Activated CD8-positive, alpha-beta memory T cell treated with anti-CD3 and anti-CD28 coated beads, Interleukin-2, amount 50 U/mL, for 24 hours (primary cell): ENCODE measurements at regions not wholly inside any gene's neighbourhood (a gene's known extent, or its start where the extent isn't known, plus 50 kb on each side); places are given as distances from the start of the nearest gene placed in this dataset.

ENCODE experiments used
- DNase-seq: peaks from one replicate; pipeline ENCODE4 v3.0.0-alpha.2; 2020; ENCODE audit errors: extremely low read depth

- no peak for DNase-seq
These were observed 51.3 kb upstream of the PFKP start for GRCh38 chr10:3016016-3016415.

DNA sequence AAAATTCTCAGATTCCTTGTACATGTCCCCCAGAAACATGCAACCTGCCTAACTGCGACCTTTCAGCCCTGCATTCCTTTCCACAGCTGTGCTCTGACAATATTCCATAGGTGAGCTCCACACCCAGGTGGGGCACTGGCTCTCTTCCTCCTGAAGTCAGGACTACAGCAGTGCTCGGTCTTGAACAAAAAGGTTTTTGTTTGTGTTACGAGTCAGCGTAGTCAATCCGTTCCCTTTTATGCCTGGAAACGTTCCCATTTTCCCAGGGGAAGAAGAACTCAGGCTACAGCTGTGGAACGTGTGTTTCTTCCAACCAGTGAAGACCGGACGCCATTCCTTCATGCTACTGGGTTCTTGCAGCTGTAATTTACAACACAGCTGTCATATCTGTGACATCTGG lies 52.4 kb upstream of the PFKP start:
- DNase-seq, result no peak

- DNase-seq, result no peak
These were observed 55.1 kb upstream of the PFKP start for GRCh38 chr10:3012223-3012622.

DNA sequence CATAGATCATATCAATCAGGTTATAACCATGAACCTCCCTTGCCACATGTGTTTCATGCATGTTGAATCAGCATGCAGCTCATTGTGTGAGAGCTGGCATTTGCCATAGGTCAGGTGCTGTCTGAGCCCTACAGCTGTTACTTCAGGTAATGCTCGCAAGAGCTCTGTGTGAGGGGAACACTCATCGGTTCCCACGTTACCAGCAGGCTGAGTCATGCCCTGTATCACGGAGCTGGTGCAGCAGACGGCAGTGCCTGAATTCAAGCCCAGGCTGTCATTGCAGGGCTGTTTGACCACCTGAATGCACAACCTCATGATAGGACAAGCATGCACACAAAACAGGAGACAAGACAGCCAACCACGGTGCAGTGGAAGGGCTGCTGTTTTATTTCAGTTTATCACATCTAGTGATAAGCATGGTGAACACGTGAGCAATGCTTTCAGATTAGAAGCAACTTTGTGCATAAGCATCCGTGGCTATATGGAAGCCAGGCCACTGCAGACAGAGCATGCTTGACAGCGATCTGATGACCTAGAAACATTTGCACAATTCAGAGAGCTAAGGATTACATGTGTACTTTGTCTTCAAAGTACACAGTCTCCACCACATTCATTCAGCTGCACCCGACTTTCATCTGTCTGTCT lies 56.4 kb upstream of the PFKP start:
- no peak for DNase-seq

- DNase-seq, result no peak
These were observed 57.0 kb upstream of the PFKP start for GRCh38 chr10:3010334-3010733.

DNA sequence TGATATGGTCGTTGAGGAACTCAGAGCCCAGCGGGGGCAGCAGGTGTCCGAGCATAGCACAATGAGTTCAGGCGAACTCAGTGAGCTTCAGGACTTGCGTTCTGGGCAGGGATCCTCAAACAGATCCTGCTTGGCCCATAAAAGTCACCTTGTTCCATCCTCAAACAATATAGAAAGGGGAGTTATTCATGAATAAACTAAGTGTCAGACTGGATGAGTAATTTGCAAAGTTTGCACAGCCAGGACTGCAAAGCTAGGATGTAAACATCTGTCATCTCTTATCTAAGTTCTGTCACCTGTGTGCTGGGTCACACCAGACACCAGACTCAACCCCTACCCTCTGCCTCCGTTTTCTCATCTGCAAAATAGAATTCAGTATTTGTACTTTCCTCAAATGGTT lies 58.0 kb upstream of the PFKP start:
- DNase-seq, result no peak

DNA sequence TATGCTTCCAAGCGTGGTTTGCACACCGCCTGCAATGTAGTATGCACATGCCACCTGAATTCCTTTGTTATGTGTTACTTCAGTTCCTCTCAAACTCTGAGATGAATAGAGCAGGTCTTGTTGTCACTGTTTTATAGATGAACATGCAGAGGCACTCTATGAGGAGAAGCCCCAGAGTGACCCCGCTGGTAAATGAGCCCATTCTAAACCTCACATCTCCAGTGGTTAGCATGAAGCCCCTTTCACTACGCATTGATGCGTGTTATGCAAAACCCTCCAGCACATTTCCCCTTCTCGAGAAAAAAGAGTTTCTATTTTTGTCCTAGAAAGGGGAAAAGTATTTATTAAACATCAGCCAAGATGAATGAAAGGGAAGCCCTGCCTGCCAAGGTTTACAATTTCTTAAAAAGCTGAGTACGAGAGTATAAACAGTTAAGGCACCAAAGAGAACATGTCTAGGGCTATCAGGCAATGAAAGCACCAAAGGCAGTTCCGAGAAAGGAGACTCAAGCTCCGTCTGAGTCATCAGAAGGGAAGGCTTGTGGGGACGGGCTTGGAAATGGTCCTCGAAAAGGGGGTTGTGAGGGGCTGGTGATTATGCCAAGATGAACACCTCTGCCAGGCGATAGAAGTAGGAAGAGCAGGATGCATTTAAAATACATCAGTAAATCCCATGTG lies 58.7 kb upstream of the PFKP start:
- no peak for DNase-seq

GRCh38 chr10:3006607-3007006 lies 60.7 kb upstream of the PFKP start:
- no peak for DNase-seq

- DNase-seq, result no peak
These were observed 61.3 kb upstream of the PFKP start for GRCh38 chr10:3006093-3006492.

GRCh38 chr10:3002304-3002703 lies 65.0 kb upstream of the PFKP start:
- no peak for DNase-seq

- DNase-seq, result no peak
These were observed 67.3 kb upstream of the PFKP start for GRCh38 chr10:3000048-3000447.

- DNase-seq, result no peak
These were observed 73.0 kb upstream of the PFKP start for GRCh38 chr10:2994221-2994961.

GRCh38 chr10:2993636-2994035 lies 73.7 kb upstream of the PFKP start:
- DNase-seq, result no peak

DNA sequence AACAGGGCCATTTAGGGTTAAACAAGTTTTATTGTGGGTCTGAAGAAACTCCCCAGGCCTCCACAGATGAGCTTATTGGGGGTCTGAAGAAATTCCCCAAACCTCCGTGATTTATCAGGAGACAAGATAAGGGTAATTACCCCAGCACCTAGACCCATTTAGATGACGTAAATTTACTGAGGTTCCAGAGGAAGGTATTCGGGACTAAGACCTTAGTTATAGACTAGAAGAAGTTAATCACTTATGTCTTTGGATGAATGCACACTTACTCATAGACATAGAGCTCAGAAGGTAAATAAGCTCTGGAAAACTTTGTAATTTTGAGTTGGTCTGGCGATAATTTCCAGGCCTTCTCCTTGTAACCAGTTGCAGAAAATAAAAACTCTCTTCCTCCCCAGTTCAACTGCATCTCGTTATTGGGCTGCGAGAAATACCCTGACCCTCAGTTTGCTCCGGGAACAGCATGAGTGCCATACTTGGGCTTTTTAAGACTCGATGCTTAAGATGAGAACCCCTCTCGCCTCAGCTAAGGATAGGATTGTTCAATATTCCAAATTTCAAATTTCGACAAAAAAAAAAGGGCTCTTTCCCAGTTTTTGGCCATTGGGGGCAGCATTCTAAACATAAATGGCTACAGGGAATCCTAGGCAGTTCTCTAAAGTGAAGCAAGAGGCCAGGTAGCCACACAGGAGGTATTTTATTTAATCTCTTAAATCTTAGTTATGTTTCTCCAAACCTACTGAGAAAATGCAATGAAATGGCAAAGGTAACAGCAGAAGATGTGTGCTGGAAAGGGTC lies 74.7 kb upstream of the PFKP start:
- DNase-seq, result no peak

- DNase-seq, result no peak
These were observed 76.6 kb upstream of the PFKP start for GRCh38 chr10:2990764-2991163.

GRCh38 chr10:2989292-2989947 lies 77.9 kb upstream of the PFKP start:
- no peak for DNase-seq

GRCh38 chr10:2987185-2987768 lies 80.1 kb upstream of the PFKP start:
- no peak for DNase-seq

GRCh38 chr10:2986391-2986801 lies 81.0 kb upstream of the PFKP start:
- DNase-seq, result no peak

DNA sequence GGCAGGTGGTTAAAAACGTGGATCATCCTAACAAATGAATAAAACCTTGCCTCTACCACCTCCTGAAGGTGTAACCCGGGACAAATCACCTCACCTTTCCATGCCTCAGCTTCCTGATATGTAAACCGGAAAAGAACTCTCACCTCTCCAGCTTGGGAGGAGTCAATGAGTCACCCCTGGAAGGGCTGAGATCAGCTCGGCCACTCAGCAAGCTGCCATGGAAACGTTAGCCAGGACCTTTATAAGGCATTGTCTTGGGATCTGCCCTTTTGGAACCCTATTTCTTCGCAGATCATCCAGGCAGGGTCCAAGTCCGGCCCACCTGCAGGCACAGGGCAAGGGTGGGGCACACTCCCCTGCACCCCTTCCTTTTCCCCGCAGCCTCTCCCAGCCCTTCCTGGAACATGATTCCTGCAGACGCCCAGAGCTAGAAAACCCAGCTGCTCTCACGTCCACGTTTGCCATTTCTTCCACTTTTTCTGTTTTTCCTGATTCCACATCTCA lies 81.6 kb upstream of the PFKP start:
- no peak for DNase-seq

GRCh38 chr10:2984682-2985081 lies 82.7 kb upstream of the PFKP start:
- no peak for DNase-seq

DNA sequence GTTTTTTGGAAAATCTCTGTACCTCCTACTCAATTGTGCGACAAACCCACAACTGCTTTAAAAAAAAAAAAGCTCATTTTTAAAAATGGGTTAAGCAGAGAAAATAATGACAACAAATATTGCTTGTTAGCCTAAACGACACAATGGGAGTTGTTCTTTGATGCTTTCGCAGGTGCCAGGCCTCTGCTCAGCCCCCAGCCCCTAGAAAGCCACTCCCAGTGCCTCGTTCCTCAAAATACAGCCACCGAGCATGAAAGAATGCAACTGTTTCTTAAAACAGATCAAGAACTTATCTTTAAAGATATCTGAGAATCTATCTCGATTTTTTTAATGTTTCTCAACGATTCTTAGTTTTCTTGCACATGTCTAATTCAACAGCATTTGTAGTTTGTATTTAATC lies 85.2 kb upstream of the PFKP start:
- DNase-seq, result no peak
